ENCODE measurements at regions not wholly inside any gene's neighbourhood (a gene's known extent, or its start where the extent isn't known, plus 50 kb on each side); places are given as distances from the start of the nearest gene placed in this dataset.

DNA sequence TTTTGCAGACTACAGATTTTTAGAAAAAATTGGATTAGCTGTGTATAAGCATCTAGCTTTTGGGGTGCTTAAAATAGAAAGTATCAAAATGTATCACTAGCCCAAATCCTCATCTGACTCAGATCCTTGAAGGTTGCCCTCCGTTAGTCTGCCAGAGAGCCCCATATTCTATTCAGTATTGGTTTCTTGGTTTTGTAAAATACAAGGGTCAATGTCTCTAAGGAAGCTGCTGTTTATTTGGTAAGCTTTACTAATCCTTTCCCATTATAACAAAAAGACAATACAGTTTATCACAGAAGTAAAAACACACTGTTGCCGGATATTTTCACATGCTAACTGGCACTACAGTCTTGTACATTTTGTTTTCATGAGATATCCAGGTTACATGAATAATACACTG is 92.8 kb upstream of the PTHLH start:
- H3K9me3 ChIP-seq (ENCODE audit: control insufficient read depth in 4 of 4, low read length in 3 of 4) = peaks cover 0 to 2% (median 0%) of the 10 kb centered on the region in 4 donors
- H3K4me3 ChIP-seq (ENCODE audit: low read depth in 1 of 3, low read length in 3 of 3) = no peak overlapping the region
- H3K27ac ChIP-seq (ENCODE audit: low read depth in 1 of 2, low read length in 2 of 2) = no peak overlapping the region
- TF ChIP-seq, protein P1, sequence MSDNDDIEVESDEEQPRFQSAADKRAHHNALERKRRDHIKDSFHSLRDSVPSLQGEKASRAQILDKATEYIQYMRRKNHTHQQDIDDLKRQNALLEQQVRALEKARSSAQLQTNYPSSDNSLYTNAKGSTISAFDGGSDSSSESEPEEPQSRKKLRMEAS (IDR thresholded peaks at IDR 0.05) = no peak
- no peak for TF ChIP-seq FOXA1 (IDR thresholded peaks at IDR 0.05)
- TF ChIP-seq EGR1 (IDR thresholded peaks at IDR 0.05; ENCODE audit: low read depth in 2 of 2) = no peak
- TF ChIP-seq, protein P2, sequence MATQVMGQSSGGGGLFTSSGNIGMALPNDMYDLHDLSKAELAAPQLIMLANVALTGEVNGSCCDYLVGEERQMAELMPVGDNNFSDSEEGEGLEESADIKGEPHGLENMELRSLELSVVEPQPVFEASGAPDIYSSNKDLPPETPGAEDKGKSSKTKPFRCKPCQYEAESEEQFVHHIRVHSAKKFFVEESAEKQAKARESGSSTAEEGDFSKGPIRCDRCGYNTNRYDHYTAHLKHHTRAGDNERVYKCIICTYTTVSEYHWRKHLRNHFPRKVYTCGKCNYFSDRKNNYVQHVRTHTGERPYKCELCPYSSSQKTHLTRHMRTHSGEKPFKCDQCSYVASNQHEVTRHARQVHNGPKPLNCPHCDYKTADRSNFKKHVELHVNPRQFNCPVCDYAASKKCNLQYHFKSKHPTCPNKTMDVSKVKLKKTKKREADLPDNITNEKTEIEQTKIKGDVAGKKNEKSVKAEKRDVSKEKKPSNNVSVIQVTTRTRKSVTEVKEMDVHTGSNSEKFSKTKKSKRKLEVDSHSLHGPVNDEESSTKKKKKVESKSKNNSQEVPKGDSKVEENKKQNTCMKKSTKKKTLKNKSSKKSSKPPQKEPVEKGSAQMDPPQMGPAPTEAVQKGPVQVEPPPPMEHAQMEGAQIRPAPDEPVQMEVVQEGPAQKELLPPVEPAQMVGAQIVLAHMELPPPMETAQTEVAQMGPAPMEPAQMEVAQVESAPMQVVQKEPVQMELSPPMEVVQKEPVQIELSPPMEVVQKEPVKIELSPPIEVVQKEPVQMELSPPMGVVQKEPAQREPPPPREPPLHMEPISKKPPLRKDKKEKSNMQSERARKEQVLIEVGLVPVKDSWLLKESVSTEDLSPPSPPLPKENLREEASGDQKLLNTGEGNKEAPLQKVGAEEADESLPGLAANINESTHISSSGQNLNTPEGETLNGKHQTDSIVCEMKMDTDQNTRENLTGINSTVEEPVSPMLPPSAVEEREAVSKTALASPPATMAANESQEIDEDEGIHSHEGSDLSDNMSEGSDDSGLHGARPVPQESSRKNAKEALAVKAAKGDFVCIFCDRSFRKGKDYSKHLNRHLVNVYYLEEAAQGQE (IDR thresholded peaks at IDR 0.05) = no peak
- TF ChIP-seq, protein P3, sequence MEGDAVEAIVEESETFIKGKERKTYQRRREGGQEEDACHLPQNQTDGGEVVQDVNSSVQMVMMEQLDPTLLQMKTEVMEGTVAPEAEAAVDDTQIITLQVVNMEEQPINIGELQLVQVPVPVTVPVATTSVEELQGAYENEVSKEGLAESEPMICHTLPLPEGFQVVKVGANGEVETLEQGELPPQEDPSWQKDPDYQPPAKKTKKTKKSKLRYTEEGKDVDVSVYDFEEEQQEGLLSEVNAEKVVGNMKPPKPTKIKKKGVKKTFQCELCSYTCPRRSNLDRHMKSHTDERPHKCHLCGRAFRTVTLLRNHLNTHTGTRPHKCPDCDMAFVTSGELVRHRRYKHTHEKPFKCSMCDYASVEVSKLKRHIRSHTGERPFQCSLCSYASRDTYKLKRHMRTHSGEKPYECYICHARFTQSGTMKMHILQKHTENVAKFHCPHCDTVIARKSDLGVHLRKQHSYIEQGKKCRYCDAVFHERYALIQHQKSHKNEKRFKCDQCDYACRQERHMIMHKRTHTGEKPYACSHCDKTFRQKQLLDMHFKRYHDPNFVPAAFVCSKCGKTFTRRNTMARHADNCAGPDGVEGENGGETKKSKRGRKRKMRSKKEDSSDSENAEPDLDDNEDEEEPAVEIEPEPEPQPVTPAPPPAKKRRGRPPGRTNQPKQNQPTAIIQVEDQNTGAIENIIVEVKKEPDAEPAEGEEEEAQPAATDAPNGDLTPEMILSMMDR (IDR thresholded peaks at IDR 0.05; ENCODE audit: low read depth, low read length, missing input control) = no peak
- TF ChIP-seq, protein P4, sequence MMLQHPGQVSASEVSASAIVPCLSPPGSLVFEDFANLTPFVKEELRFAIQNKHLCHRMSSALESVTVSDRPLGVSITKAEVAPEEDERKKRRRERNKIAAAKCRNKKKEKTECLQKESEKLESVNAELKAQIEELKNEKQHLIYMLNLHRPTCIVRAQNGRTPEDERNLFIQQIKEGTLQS (IDR thresholded peaks at IDR 0.05) = no peak
- no peak for TF ChIP-seq SP1 (IDR thresholded peaks at IDR 0.05)
- no peak for TF ChIP-seq RXRA (IDR thresholded peaks at IDR 0.05)
- TF ChIP-seq YY1 (IDR thresholded peaks at IDR 0.05) = no peak
- no peak for TF ChIP-seq HNF4G (IDR thresholded peaks at IDR 0.05)
- TF ChIP-seq, protein P5, sequence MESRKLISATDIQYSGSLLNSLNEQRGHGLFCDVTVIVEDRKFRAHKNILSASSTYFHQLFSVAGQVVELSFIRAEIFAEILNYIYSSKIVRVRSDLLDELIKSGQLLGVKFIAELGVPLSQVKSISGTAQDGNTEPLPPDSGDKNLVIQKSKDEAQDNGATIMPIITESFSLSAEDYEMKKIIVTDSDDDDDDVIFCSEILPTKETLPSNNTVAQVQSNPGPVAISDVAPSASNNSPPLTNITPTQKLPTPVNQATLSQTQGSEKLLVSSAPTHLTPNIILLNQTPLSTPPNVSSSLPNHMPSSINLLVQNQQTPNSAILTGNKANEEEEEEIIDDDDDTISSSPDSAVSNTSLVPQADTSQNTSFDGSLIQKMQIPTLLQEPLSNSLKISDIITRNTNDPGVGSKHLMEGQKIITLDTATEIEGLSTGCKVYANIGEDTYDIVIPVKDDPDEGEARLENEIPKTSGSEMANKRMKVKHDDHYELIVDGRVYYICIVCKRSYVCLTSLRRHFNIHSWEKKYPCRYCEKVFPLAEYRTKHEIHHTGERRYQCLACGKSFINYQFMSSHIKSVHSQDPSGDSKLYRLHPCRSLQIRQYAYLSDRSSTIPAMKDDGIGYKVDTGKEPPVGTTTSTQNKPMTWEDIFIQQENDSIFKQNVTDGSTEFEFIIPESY (IDR thresholded peaks at IDR 0.05) = no peak
- no peak for TF ChIP-seq GABPA (IDR thresholded peaks at IDR 0.05 in 1 of 2, conservative IDR thresholded peaks at IDR 0.05 in 1 of 2)
- TF ChIP-seq HNF4A (conservative IDR thresholded peaks at IDR 0.05) = no peak
- no peak for TF ChIP-seq TAF1 (conservative IDR thresholded peaks at IDR 0.05)
- no peak for DNase-seq (ENCODE audit: low spot score)
- WGBS = 85% methylated on average over 2 of the region's 2 CpGs
- no peaks in the 10 kb centered on the region for H3K36me3 ChIP-seq (ENCODE audit: control insufficient read depth in 4 of 4, insufficient read depth in 3 of 4, low read depth in 1 of 4, low read length in 3 of 4)
- H3K9ac ChIP-seq (ENCODE audit: low read depth in 1 of 2, low read length in 2 of 2) = no peak overlapping the region
- H3K4me1 ChIP-seq (ENCODE audit: control insufficient read depth in 4 of 4, insufficient read depth in 4 of 4, low read length in 3 of 4) = no peaks in the 10 kb centered on the region
- no peaks in the 10 kb centered on the region for H3K27me3 ChIP-seq (ENCODE audit: control insufficient read depth in 4 of 4, insufficient read depth in 4 of 4, low read length in 3 of 4)

DNA sequence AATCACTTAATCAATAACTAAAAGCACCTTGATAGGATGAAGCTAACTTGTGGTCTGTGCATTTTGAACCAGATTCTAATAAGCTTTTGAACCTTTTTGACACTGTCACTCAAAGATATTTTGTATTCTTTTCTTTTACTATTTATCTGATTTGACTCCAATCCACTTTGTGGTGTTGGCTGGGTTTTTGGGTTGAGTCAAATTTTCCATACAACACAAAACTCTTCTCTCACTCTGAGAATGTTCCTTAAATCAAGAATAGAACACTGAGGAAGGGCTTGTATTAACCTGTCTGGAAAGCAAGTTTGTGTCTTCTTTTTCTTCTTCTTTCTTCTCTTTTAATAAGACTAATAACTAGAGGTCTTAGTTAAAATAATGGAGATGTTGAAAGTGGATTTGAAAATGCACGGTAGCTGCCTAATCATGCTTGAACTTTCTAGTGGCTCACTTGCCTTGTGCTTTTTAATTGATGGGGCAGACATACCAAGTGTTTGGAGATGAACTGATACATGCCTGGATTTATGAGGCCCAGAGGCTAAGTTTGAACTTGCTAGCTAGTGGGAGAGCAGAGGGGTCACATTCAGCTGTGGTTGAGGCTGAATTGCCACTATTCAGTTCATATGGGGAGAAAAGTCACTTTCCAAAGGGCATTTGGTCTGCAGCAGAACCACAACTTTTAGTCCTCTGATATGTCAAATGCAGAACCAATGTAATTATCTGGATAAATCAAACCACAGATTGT is 93.5 kb upstream of the PTHLH start:
- Histone ChIP-seq H3K4me3 (ENCODE audit: low read depth in 1 of 3, low read length in 3 of 3) (no peak overlapping the region), H3K36me3 (ENCODE audit: control insufficient read depth in 4 of 4, insufficient read depth in 3 of 4, low read depth in 1 of 4, low read length in 3 of 4) (no peaks in the 10 kb centered on the region), H3K9ac (ENCODE audit: low read depth in 1 of 2, low read length in 2 of 2) (no peak overlapping the region), H3K27me3 (ENCODE audit: control insufficient read depth in 4 of 4, insufficient read depth in 4 of 4, low read length in 3 of 4) (no peaks in the 10 kb centered on the region), H3K9me3 (ENCODE audit: control insufficient read depth in 4 of 4, low read length in 3 of 4) (peaks cover 0 to 2% (median 0%) of the 10 kb centered on the region in 4 donors), H3K27ac (ENCODE audit: low read depth in 1 of 2, low read length in 2 of 2) (no peak overlapping the region), H3K4me1 (ENCODE audit: control insufficient read depth in 4 of 4, insufficient read depth in 4 of 4, low read length in 3 of 4) (no peaks in the 10 kb centered on the region)
- no peak for DNase-seq (ENCODE audit: low spot score)
- WGBS = 84% methylated on average over 1 of the region's 1 CpG
- TF ChIP-seq RAD21 (IDR thresholded peaks at IDR 0.05) = no peak
- no peak for TF ChIP-seq EGR1 (IDR thresholded peaks at IDR 0.05; ENCODE audit: low read depth in 2 of 2)
- TF ChIP-seq FOXA1 (IDR thresholded peaks at IDR 0.05) = no peak
- no peak for TF ChIP-seq NR2F2 (IDR thresholded peaks at IDR 0.05)
- TF ChIP-seq HNF4G (IDR thresholded peaks at IDR 0.05) = no peak
- no peak for TF ChIP-seq TAF1 (conservative IDR thresholded peaks at IDR 0.05)
- no peak for TF ChIP-seq GABPA (IDR thresholded peaks at IDR 0.05 in 1 of 2, conservative IDR thresholded peaks at IDR 0.05 in 1 of 2)
- no peak for TF ChIP-seq JUND (IDR thresholded peaks at IDR 0.05)
- no peak for TF ChIP-seq HNF4A (conservative IDR thresholded peaks at IDR 0.05)
- TF ChIP-seq, protein P4 (IDR thresholded peaks at IDR 0.05) = no peak
- TF ChIP-seq FOXA2 (IDR thresholded peaks at IDR 0.05) = no peak
- TF ChIP-seq YY1 (IDR thresholded peaks at IDR 0.05) = no peak
- TF ChIP-seq, protein P5 (IDR thresholded peaks at IDR 0.05) = no peak
- TF ChIP-seq, protein P1 (IDR thresholded peaks at IDR 0.05) = no peak

Measured in liver (tissue), 8 donors.